ENCODE measurements at regions not wholly inside any gene's neighbourhood (a gene's known extent, or its start where the extent isn't known, plus 50 kb on each side); places are given as distances from the start of the nearest gene placed in this dataset.

DNA sequence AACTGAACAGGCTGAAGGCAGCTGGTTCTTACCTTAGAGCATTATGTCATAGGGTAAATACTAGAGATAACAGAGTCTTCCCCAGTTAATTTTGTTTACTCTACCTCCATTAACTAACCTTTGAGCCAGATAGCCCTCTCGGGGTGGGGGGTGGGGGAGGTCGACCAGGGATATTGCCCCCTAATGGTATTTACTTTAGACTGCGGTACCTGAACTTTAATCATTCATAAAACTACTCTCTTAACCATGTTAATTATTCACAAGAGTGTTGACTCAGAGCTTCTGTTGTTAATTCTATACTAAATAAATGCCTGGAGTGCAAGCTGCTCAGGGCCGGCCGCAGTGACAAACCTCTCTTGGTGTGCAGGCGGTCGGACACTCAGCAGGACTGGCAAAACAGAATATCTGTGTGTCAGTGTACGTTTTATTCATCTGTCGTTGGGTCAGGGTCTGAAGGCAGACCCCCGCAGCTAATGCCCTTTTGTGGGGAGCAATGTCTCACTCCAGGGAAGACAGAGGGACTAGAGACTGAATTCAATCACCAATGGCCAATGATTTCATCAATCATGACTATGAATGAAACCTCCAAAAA, 152.4 kb upstream of the COL21A1 start (continued):
- TF ChIP-seq, protein P1, sequence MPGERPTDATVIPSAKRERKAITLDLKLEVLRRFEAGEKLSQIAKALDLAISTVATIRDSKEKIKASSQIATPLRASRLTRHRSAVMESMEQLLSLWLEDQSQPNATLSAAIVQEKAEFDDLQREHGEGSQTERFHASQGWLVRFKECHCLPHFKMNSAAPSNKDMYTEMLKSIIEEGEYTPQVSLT (CRISPR knock-in tag; IDR thresholded peaks at IDR 0.05; ENCODE audit: borderline replicate concordance, low read depth): 0 out of 2 replicates have a peak, but pooled peaks have one; percentile 64
- TF ChIP-seq, protein P2, sequence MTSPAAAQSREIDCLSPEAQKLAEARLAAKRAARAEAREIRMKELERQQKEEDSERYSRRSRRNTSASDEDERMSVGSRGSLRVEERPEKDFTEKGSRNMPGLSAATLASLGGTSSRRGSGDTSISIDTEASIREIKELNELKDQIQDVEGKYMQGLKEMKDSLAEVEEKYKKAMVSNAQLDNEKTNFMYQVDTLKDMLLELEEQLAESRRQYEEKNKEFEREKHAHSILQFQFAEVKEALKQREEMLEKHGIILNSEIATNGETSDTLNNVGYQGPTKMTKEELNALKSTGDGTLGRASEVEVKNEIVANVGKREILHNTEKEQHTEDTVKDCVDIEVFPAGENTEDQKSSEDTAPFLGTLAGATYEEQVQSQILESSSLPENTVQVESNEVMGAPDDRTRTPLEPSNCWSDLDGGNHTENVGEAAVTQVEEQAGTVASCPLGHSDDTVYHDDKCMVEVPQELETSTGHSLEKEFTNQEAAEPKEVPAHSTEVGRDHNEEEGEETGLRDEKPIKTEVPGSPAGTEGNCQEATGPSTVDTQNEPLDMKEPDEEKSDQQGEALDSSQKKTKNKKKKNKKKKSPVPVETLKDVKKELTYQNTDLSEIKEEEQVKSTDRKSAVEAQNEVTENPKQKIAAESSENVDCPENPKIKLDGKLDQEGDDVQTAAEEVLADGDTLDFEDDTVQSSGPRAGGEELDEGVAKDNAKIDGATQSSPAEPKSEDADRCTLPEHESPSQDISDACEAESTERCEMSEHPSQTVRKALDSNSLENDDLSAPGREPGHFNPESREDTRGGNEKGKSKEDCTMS (CRISPR knock-in tag; conservative IDR thresholded peaks at IDR 0.05): no peak
- TF ChIP-seq SOX6 (IDR thresholded peaks at IDR 0.05) (no peak), SOX6 (CRISPR knock-in tag; IDR thresholded peaks at IDR 0.05) (peak; percentile 93; the same call in 1 of the 2 replicates), ZNF773 (CRISPR knock-in tag; IDR thresholded peaks at IDR 0.05; ENCODE audit: borderline replicate concordance) (no peak), ZSCAN12 (CRISPR knock-in tag; IDR thresholded peaks at IDR 0.05) (no peak), ZNF737 (CRISPR knock-in tag; IDR thresholded peaks at IDR 0.05; ENCODE audit: borderline replicate concordance) (no peak; the same call in 1 of the 2 replicates), HOXA5 (CRISPR knock-in tag; IDR thresholded peaks at IDR 0.05) (peak; percentile 75), KDM5A (IDR thresholded peaks at IDR 0.05; ENCODE audit: borderline replicate concordance, low read length) (peak; percentile 19; the same call in 1 of the 2 replicates), ZNF501 (CRISPR knock-in tag; IDR thresholded peaks at IDR 0.05) (peak; percentile 91), ATF7 (IDR thresholded peaks at IDR 0.05) (peak; percentile 90), ATF7 (CRISPR knock-in tag; IDR thresholded peaks at IDR 0.05) (peak; percentile 94)
- TF ChIP-seq, protein P3, sequence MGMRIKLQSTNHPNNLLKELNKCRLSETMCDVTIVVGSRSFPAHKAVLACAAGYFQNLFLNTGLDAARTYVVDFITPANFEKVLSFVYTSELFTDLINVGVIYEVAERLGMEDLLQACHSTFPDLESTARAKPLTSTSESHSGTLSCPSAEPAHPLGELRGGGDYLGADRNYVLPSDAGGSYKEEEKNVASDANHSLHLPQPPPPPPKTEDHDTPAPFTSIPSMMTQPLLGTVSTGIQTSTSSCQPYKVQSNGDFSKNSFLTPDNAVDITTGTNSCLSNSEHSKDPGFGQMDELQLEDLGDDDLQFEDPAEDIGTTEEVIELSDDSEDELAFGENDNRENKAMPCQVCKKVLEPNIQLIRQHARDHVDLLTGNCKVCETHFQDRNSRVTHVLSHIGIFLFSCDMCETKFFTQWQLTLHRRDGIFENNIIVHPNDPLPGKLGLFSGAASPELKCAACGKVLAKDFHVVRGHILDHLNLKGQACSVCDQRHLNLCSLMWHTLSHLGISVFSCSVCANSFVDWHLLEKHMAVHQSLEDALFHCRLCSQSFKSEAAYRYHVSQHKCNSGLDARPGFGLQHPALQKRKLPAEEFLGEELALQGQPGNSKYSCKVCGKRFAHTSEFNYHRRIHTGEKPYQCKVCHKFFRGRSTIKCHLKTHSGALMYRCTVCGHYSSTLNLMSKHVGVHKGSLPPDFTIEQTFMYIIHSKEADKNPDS (CRISPR knock-in tag; IDR thresholded peaks at IDR 0.05): peak; percentile 86; the same call in 1 of the 2 replicates
- TF ChIP-seq, protein P4, sequence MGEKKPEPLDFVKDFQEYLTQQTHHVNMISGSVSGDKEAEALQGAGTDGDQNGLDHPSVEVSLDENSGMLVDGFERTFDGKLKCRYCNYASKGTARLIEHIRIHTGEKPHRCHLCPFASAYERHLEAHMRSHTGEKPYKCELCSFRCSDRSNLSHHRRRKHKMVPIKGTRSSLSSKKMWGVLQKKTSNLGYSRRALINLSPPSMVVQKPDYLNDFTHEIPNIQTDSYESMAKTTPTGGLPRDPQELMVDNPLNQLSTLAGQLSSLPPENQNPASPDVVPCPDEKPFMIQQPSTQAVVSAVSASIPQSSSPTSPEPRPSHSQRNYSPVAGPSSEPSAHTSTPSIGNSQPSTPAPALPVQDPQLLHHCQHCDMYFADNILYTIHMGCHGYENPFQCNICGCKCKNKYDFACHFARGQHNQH (CRISPR knock-in tag; IDR thresholded peaks at IDR 0.05): peak; percentile 88
- TF ChIP-seq, protein P5, sequence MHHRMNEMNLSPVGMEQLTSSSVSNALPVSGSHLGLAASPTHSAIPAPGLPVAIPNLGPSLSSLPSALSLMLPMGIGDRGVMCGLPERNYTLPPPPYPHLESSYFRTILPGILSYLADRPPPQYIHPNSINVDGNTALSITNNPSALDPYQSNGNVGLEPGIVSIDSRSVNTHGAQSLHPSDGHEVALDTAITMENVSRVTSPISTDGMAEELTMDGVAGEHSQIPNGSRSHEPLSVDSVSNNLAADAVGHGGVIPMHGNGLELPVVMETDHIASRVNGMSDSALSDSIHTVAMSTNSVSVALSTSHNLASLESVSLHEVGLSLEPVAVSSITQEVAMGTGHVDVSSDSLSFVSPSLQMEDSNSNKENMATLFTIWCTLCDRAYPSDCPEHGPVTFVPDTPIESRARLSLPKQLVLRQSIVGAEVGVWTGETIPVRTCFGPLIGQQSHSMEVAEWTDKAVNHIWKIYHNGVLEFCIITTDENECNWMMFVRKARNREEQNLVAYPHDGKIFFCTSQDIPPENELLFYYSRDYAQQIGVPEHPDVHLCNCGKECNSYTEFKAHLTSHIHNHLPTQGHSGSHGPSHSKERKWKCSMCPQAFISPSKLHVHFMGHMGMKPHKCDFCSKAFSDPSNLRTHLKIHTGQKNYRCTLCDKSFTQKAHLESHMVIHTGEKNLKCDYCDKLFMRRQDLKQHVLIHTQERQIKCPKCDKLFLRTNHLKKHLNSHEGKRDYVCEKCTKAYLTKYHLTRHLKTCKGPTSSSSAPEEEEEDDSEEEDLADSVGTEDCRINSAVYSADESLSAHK (CRISPR knock-in tag; IDR thresholded peaks at IDR 0.05; ENCODE audit: borderline replicate concordance): no peak
- TF ChIP-seq, protein P6, sequence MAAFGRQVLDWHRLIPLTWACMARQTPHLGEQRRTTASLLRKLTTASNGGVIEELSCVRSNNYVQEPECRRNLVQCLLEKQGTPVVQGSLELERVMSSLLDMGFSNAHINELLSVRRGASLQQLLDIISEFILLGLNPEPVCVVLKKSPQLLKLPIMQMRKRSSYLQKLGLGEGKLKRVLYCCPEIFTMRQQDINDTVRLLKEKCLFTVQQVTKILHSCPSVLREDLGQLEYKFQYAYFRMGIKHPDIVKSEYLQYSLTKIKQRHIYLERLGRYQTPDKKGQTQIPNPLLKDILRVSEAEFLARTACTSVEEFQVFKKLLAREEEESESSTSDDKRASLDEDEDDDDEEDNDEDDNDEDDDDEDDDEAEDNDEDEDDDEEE (CRISPR knock-in tag; IDR thresholded peaks at IDR 0.05): no peak
- TF ChIP-seq, protein P7, sequence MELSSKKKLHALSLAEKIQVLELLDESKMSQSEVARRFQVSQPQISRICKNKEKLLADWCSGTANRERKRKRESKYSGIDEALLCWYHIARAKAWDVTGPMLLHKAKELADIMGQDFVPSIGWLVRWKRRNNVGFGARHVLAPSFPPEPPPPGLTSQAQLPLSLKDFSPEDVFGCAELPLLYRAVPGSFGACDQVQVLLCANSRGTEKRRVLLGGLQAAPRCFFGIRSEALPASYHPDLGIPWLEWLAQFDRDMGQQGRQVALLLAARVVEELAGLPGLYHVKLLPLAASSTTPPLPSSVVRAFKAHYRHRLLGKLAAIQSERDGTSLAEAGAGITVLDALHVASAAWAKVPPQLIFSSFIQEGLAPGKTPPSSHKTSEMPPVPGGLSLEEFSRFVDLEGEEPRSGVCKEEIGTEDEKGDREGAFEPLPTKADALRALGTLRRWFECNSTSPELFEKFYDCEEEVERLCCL (CRISPR knock-in tag; IDR thresholded peaks at IDR 0.05; ENCODE audit: borderline replicate concordance): no peak

Measured in HepG2 (cell line).